CD4-positive, alpha-beta memory T cell (primary cell): ENCODE measurements at regions not wholly inside any gene's neighbourhood (a gene's known extent, or its start where the extent isn't known, plus 50 kb on each side); places are given as distances from the start of the nearest gene placed in this dataset.

Experiments
- CTCF ChIA-PET: fragments of 350-600 bp; sonication (Branson Sonifier 250); formaldehyde crosslinking; loops from one replicate; lab custom pipeline; 2021; ENCODE audit warnings: inconsistent platforms; ENCODE audit not compliant: partially characterized antibody; lab: Charles Lee
- POLR2A ChIA-PET: fragments of 350-600 bp; sonication (Branson Sonifier 250); formaldehyde crosslinking; loops from one replicate; lab custom pipeline; 2021; ENCODE audit not compliant: partially characterized antibody; lab: Charles Lee
- DNase-seq, 5 donors: peaks; one replicate each; pipeline versions ENCODE4 v3.0.0 to v3.0.0-alpha.2; 2020 to 2022; ENCODE audit warnings: mixed read lengths in 1 of 5
- H3K27ac ChIP-seq: one replicate; pipeline ENCODE4 v1.7.0; 2013; ENCODE audit warnings: low read depth, low read length
- H3K27me3 ChIP-seq: 2 replicates; pipeline ENCODE4 v1.7.0; 2013; ENCODE audit warnings: mild to moderate bottlenecking, low read length, moderate library complexity; ENCODE audit not compliant: insufficient read depth
- H3K36me3 ChIP-seq: 2 replicates; pipeline ENCODE4 v1.7.0; 2013; ENCODE audit warnings: mild to moderate bottlenecking, low read length, moderate library complexity; ENCODE audit not compliant: insufficient read depth
- H3K4me1 ChIP-seq: 2 replicates; pipeline ENCODE4 v1.7.0; 2013; ENCODE audit warnings: mild to moderate bottlenecking, low read length, moderate library complexity; ENCODE audit not compliant: insufficient read depth
- H3K4me3 ChIP-seq, 2 donors: one replicate each; pipeline ENCODE4 v1.7.0; 2013; ENCODE audit warnings: low read length in 2 of 2, mild to moderate bottlenecking in 1 of 2
- H3K9me3 ChIP-seq, 2 donors: one replicate each; pipeline ENCODE4 v1.7.0; 2013; ENCODE audit warnings: low read length in 2 of 2, control low read depth in 1 of 2; ENCODE audit not compliant: control insufficient read depth in 1 of 2
- H3K27ac Mint-ChIP-seq, 7 donors: one replicate each; pipeline ENCODE4 v1.8.0; 2020 to 2021; ENCODE audit warnings: mixed read lengths in 7 of 7, mild to moderate bottlenecking in 6 of 7, inconsistent platforms in 3 of 7, moderate library complexity in 3 of 7
- H3K27me3 Mint-ChIP-seq, 2 donors: one replicate each; pipeline ENCODE4 v1.8.0; 2020 to 2021; ENCODE audit warnings: mixed read lengths in 2 of 2
- H3K36me3 Mint-ChIP-seq, 2 donors: one replicate each; pipeline ENCODE4 v1.8.0; 2020 to 2021; ENCODE audit warnings: mixed read lengths in 2 of 2, inconsistent platforms in 1 of 2, mild to moderate bottlenecking in 1 of 2
- H3K4me1 Mint-ChIP-seq, 4 donors: one replicate each; pipeline ENCODE4 v1.8.0; 2020 to 2021; ENCODE audit warnings: mixed read lengths in 4 of 4, mild to moderate bottlenecking in 1 of 4
- H3K4me3 Mint-ChIP-seq, 8 donors: one replicate each; pipeline ENCODE4 v1.8.0; 2020 to 2021; ENCODE audit warnings: mixed read lengths in 8 of 8, mild to moderate bottlenecking in 7 of 8, moderate library complexity in 6 of 8, inconsistent platforms in 3 of 8
- H3K9me3 Mint-ChIP-seq, 8 donors: one replicate each; pipeline ENCODE4 v1.8.0; 2020 to 2021; ENCODE audit warnings: mixed read lengths in 8 of 8, mild to moderate bottlenecking in 5 of 8, inconsistent platforms in 3 of 8, moderate library complexity in 1 of 8
- intact Hi-C: fragments of 100-400 bp; cut with micrococcal nuclease; formaldehyde crosslinking; loops from one replicate; pipeline ENCODE4 v1.15.1; 2023

DNA sequence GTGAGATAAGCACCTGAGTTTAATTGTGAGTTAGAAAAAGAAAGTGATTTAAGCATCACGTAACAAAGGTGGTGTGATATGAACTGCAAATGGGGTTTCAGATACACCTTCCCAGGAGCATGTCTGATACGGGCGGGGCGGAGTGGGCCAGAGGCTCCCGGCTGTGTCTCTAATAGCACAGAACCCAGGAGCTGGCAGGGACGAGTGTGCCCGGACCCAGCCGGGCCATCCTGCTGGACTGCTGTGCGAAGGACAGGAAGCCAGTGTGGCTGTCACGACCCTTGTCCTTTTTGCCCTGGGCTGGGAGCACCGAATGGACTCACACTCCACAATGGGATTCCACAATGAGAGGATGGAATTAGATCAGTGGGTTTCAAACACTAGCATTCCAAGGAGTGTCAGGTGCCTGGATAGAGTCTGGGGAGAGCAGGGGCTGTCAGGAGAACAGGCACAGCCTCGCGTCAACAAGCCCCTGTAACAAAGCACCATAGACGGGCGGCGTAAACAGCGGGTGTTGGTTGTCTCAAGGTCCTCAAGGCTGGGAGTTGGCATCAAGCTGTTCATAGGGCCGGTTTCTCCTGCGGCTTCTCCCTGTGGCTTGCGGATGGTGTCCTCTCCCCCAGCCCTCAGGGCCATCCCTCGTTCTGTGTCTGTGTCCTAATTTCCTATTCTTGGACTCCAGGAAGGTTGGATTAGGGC lies 242.6 kb upstream of the PITRM1 start:
- Histone ChIP-seq H3K4me1 (peaks cover 6% of the 10 kb centered on the region), H3K27ac (no peak overlapping the region), H3K9me3 (no peaks in the 10 kb centered on the region), H3K4me3 (no peak overlapping the region), H3K36me3 (no peaks in the 10 kb centered on the region), H3K27me3 (no peaks in the 10 kb centered on the region)
- Mint-ChIP-seq H3K27me3 (no peaks in the 10 kb centered on the region), H3K4me1 (peaks cover 8 to 10% (median 10%) of the 10 kb centered on the region in 4 donors), H3K27ac (no peak overlapping the region), H3K36me3 (no peaks in the 10 kb centered on the region), H3K4me3 (no peak overlapping the region), H3K9me3 (peaks cover 0 to 5% (median 0%) of the 10 kb centered on the region in 8 donors)
- intact Hi-C loops, result no loop called here
- ChIA-PET POLR2A (no interaction called here), CTCF (no interaction called here)
- no peak for DNase-seq

GRCh38 chr10:3414667-3415023 lies 242.1 kb upstream of the PITRM1 start:
- H3K9me3 ChIP-seq, result no peaks in the 10 kb centered on the region
- H3K27me3 ChIP-seq, result no peaks in the 10 kb centered on the region
- no peaks in the 10 kb centered on the region for H3K36me3 ChIP-seq
- intact Hi-C loops, result no loop called here
- H3K4me1 ChIP-seq, result peaks cover under 1% of the 10 kb centered on the region
- Mint-ChIP-seq H3K9me3 (peaks cover 0 to 5% (median 0%) of the 10 kb centered on the region in 8 donors), H3K4me3 (no peak overlapping the region), H3K27me3 (no peaks in the 10 kb centered on the region), H3K27ac (peak overlapping the region in 1 of 7 donors; percentile 14), H3K4me1 (peaks cover 2 to 5% (median 5%) of the 10 kb centered on the region in 4 donors), H3K36me3 (no peaks in the 10 kb centered on the region)
- ChIA-PET CTCF (no interaction called here), POLR2A (no interaction called here)
- H3K27ac ChIP-seq, result no peak overlapping the region
- no peak for DNase-seq
- no peak overlapping the region for H3K4me3 ChIP-seq

- Histone ChIP-seq H3K27me3 (no peaks in the 10 kb centered on the region), H3K4me1 (no peaks in the 10 kb centered on the region), H3K27ac (no peak overlapping the region), H3K9me3 (no peaks in the 10 kb centered on the region), H3K4me3 (no peak overlapping the region), H3K36me3 (no peaks in the 10 kb centered on the region)
- no peaks in the 10 kb centered on the region for H3K36me3 Mint-ChIP-seq
- CTCF ChIA-PET, result no interaction called here
- peak overlapping the region in 2 of 7 donors; percentile 14 to 18 for H3K27ac Mint-ChIP-seq
- no peaks in the 10 kb centered on the region for H3K27me3 Mint-ChIP-seq
- no peak for DNase-seq
- peaks cover 0 to 3% (median 0%) of the 10 kb centered on the region in 4 donors for H3K4me1 Mint-ChIP-seq
- H3K9me3 Mint-ChIP-seq, result peaks cover 0 to 5% (median 0%) of the 10 kb centered on the region in 8 donors
- POLR2A ChIA-PET, result no interaction called here
- intact Hi-C loops, result no loop called here
- H3K4me3 Mint-ChIP-seq, result no peak overlapping the region
Measured at GRCh38 chr10:3413937-3414666, 241.5 kb upstream of the PITRM1 start.

DNA sequence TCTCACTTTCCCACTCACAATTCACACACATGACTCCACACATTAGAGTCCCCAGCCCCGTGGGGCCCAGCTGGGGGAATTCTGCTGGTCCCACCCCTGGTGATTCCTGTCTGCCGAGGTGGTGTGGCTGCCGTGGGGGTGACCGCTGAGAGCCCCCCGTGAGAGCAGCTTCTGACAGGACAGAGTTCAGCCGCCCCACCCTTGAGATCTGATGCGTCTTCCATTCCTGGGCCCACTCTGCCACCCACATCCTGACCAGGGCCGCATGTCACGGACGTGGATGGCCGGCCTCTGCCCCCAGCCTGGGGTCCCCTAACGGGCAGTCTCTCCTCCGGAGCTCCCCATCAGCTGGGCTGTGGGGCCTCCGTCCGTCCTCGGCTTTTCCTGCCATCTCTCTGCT lies 240.1 kb upstream of the PITRM1 start:
- no peaks in the 10 kb centered on the region for H3K27me3 ChIP-seq
- ChIA-PET CTCF (no interaction called here), POLR2A (no interaction called here)
- H3K9me3 ChIP-seq, result no peaks in the 10 kb centered on the region
- peaks cover 0 to 5% (median 0%) of the 10 kb centered on the region in 8 donors for H3K9me3 Mint-ChIP-seq
- H3K4me3 ChIP-seq, result no peak overlapping the region
- H3K36me3 Mint-ChIP-seq, result no peaks in the 10 kb centered on the region
- H3K27ac Mint-ChIP-seq, result no peak overlapping the region
- DNase-seq, result no peak
- H3K27me3 Mint-ChIP-seq, result no peaks in the 10 kb centered on the region
- intact Hi-C loops, result no loop called here
- peaks cover 0 to 3% (median 0%) of the 10 kb centered on the region in 4 donors for H3K4me1 Mint-ChIP-seq
- H3K27ac ChIP-seq, result no peak overlapping the region
- no peaks in the 10 kb centered on the region for H3K4me1 ChIP-seq
- no peak overlapping the region for H3K4me3 Mint-ChIP-seq
- no peaks in the 10 kb centered on the region for H3K36me3 ChIP-seq

- ChIA-PET POLR2A (no interaction called here), CTCF (no interaction called here)
- intact Hi-C loops, result no loop called here
- Histone ChIP-seq H3K27ac (no peak overlapping the region), H3K27me3 (no peaks in the 10 kb centered on the region), H3K9me3 (no peaks in the 10 kb centered on the region), H3K4me1 (no peaks in the 10 kb centered on the region), H3K36me3 (no peaks in the 10 kb centered on the region), H3K4me3 (no peak overlapping the region)
- H3K27me3 Mint-ChIP-seq, result no peaks in the 10 kb centered on the region
- H3K36me3 Mint-ChIP-seq, result no peaks in the 10 kb centered on the region
- H3K27ac Mint-ChIP-seq, result no peak overlapping the region
- no peak for DNase-seq
- no peak overlapping the region for H3K4me3 Mint-ChIP-seq
- H3K4me1 Mint-ChIP-seq, result peaks cover 0 to 3% (median 0%) of the 10 kb centered on the region in 4 donors
- peaks cover 0 to 5% (median 0%) of the 10 kb centered on the region in 8 donors for H3K9me3 Mint-ChIP-seq
Measured at GRCh38 chr10:3412071-3412582, 239.5 kb upstream of the PITRM1 start.

GRCh38 chr10:3411044-3411443 lies 238.5 kb upstream of the PITRM1 start:
- H3K9me3 Mint-ChIP-seq, result peaks cover 0 to 5% (median 0%) of the 10 kb centered on the region in 8 donors
- no peaks in the 10 kb centered on the region for H3K36me3 Mint-ChIP-seq
- intact Hi-C loops, result no loop called here
- Histone ChIP-seq H3K27me3 (no peaks in the 10 kb centered on the region), H3K4me3 (no peak overlapping the region), H3K9me3 (no peaks in the 10 kb centered on the region), H3K4me1 (no peaks in the 10 kb centered on the region), H3K27ac (no peak overlapping the region), H3K36me3 (no peaks in the 10 kb centered on the region)
- peak overlapping the region in 1 of 7 donors; percentile 20 for H3K27ac Mint-ChIP-seq
- H3K4me3 Mint-ChIP-seq, result no peak overlapping the region
- no peak for DNase-seq
- CTCF ChIA-PET, result no interaction called here
- POLR2A ChIA-PET, result no interaction called here
- no peaks in the 10 kb centered on the region for H3K27me3 Mint-ChIP-seq
- H3K4me1 Mint-ChIP-seq, result peaks cover 0 to 3% (median 0%) of the 10 kb centered on the region in 4 donors

- Mint-ChIP-seq H3K4me3 (no peak overlapping the region), H3K27ac (no peak overlapping the region), H3K36me3 (no peaks in the 10 kb centered on the region), H3K27me3 (no peaks in the 10 kb centered on the region), H3K4me1 (peaks cover 0 to 3% (median 0%) of the 10 kb centered on the region in 4 donors), H3K9me3 (peaks cover 0 to 5% (median 0%) of the 10 kb centered on the region in 8 donors)
- Histone ChIP-seq H3K4me3 (no peak overlapping the region), H3K27ac (no peak overlapping the region), H3K9me3 (no peaks in the 10 kb centered on the region), H3K36me3 (no peaks in the 10 kb centered on the region), H3K4me1 (no peaks in the 10 kb centered on the region), H3K27me3 (no peaks in the 10 kb centered on the region)
- no peak for DNase-seq
- POLR2A ChIA-PET, result no interaction called here
- CTCF ChIA-PET, result no interaction called here
- intact Hi-C loops, result no loop called here
Measured at GRCh38 chr10:3409928-3410327, 237.3 kb upstream of the PITRM1 start.
